ENCODE measurements at regions not wholly inside any gene's neighbourhood (a gene's known extent, or its start where the extent isn't known, plus 50 kb on each side); places are given as distances from the start of the nearest gene placed in this dataset.

- H3K4me1 ChIP-seq (ENCODE audit: insufficient read depth, low read length) = peaks cover 7% of the 10 kb centered on the region
- H3K27ac ChIP-seq (ENCODE audit: low read depth, low read length) = no peak overlapping the region
- H3K4me3 ChIP-seq (ENCODE audit: low read length) = no peak overlapping the region
- 89% methylated on average over 6 of the region's 6 CpGs for WGBS
- H3K9me3 ChIP-seq (ENCODE audit: insufficient read depth, low read depth, low read length) = 0 out of 2 replicates have a peak, but pooled peaks cover 7% of the 10 kb centered on the region
- H3K27me3 ChIP-seq (ENCODE audit: insufficient read depth, low read length) = peaks cover 10% of the 10 kb centered on the region
- H3K36me3 ChIP-seq (ENCODE audit: insufficient read depth, low read length) = no peaks in the 10 kb centered on the region
- H3K9ac ChIP-seq (ENCODE audit: low read depth, low read length) = no peak overlapping the region
Measured at GRCh38 chr3:194738254-194739093, 52.8 kb downstream of the FAM43A start.

- 84% methylated on average over 11 of the region's 11 CpGs for WGBS
- H3K36me3 ChIP-seq (ENCODE audit: insufficient read depth, low read length) = no peaks in the 10 kb centered on the region
- H3K4me1 ChIP-seq (ENCODE audit: insufficient read depth, low read length) = peaks cover 7% of the 10 kb centered on the region
- H3K27me3 ChIP-seq (ENCODE audit: insufficient read depth, low read length) = peaks cover 10% of the 10 kb centered on the region
- 0 out of 2 replicates have a peak, but pooled peaks cover 7% of the 10 kb centered on the region for H3K9me3 ChIP-seq (ENCODE audit: insufficient read depth, low read depth, low read length)
- no peak overlapping the region for H3K4me3 ChIP-seq (ENCODE audit: low read length)
- H3K27ac ChIP-seq (ENCODE audit: low read depth, low read length) = no peak overlapping the region
- H3K9ac ChIP-seq (ENCODE audit: low read depth, low read length) = no peak overlapping the region
Measured at GRCh38 chr3:194739498-194740284, 54.0 kb downstream of the FAM43A start.

- peaks cover 7% of the 10 kb centered on the region for H3K4me1 ChIP-seq (ENCODE audit: insufficient read depth, low read length)
- H3K27ac ChIP-seq (ENCODE audit: low read depth, low read length) = no peak overlapping the region
- WGBS = 44% methylated on average over 15 of the region's 16 CpGs
- no peak overlapping the region for H3K9ac ChIP-seq (ENCODE audit: low read depth, low read length)
- no peaks in the 10 kb centered on the region for H3K9me3 ChIP-seq (ENCODE audit: insufficient read depth, low read depth, low read length)
- H3K4me3 ChIP-seq (ENCODE audit: low read length) = no peak overlapping the region
- H3K36me3 ChIP-seq (ENCODE audit: insufficient read depth, low read length) = no peaks in the 10 kb centered on the region
- peaks cover 10% of the 10 kb centered on the region for H3K27me3 ChIP-seq (ENCODE audit: insufficient read depth, low read length)
Measured at GRCh38 chr3:194740859-194741491, 55.3 kb downstream of the FAM43A start.

GRCh38 chr3:194741916-194742315, 56.2 kb downstream of the FAM43A start:
- Histone ChIP-seq H3K4me1 (ENCODE audit: insufficient read depth, low read length) (peaks cover 7% of the 10 kb centered on the region), H3K36me3 (ENCODE audit: insufficient read depth, low read length) (no peaks in the 10 kb centered on the region), H3K27me3 (ENCODE audit: insufficient read depth, low read length) (peaks cover 6% of the 10 kb centered on the region; the same call in 1 of the 2 replicates), H3K9me3 (ENCODE audit: insufficient read depth, low read depth, low read length) (no peaks in the 10 kb centered on the region), H3K27ac (ENCODE audit: low read depth, low read length) (no peak overlapping the region), H3K9ac (ENCODE audit: low read depth, low read length) (no peak overlapping the region), H3K4me3 (ENCODE audit: low read length) (no peak overlapping the region)
- WGBS = 78% methylated on average over 7 of the region's 7 CpGs

- Histone ChIP-seq H3K9me3 (ENCODE audit: insufficient read depth, low read depth, low read length) (no peaks in the 10 kb centered on the region), H3K36me3 (ENCODE audit: insufficient read depth, low read length) (no peaks in the 10 kb centered on the region), H3K27ac (ENCODE audit: low read depth, low read length) (no peak overlapping the region), H3K4me3 (ENCODE audit: low read length) (no peak overlapping the region), H3K9ac (ENCODE audit: low read depth, low read length) (no peak overlapping the region), H3K27me3 (ENCODE audit: insufficient read depth, low read length) (0 out of 2 replicates have a peak, but pooled peaks cover 3% of the 10 kb centered on the region), H3K4me1 (ENCODE audit: insufficient read depth, low read length) (peaks cover 29% of the 10 kb centered on the region)
- WGBS = 90% methylated on average over 4 of the region's 4 CpGs
Measured at GRCh38 chr3:194744826-194745225, 59.1 kb downstream of the FAM43A start.

GRCh38 chr3:194745422-194746184, 59.9 kb downstream of the FAM43A start:
- 91% methylated on average over 9 of the region's 9 CpGs for WGBS
- H3K9ac ChIP-seq (ENCODE audit: low read depth, low read length) = no peak overlapping the region
- no peaks in the 10 kb centered on the region for H3K9me3 ChIP-seq (ENCODE audit: insufficient read depth, low read depth, low read length)
- H3K27me3 ChIP-seq (ENCODE audit: insufficient read depth, low read length) = 0 out of 2 replicates have a peak, but pooled peaks cover 3% of the 10 kb centered on the region
- H3K4me3 ChIP-seq (ENCODE audit: low read length) = no peak overlapping the region
- H3K27ac ChIP-seq (ENCODE audit: low read depth, low read length) = no peak overlapping the region
- H3K36me3 ChIP-seq (ENCODE audit: insufficient read depth, low read length) = no peaks in the 10 kb centered on the region
- H3K4me1 ChIP-seq (ENCODE audit: insufficient read depth, low read length) = peaks cover 34% of the 10 kb centered on the region

GRCh38 chr3:194748225-194748624, 62.5 kb downstream of the FAM43A start:
- Histone ChIP-seq H3K27me3 (ENCODE audit: insufficient read depth, low read length) (0 out of 2 replicates have a peak, but pooled peaks cover 3% of the 10 kb centered on the region), H3K9ac (ENCODE audit: low read depth, low read length) (no peak overlapping the region), H3K9me3 (ENCODE audit: insufficient read depth, low read depth, low read length) (no peaks in the 10 kb centered on the region), H3K4me1 (ENCODE audit: insufficient read depth, low read length) (peaks cover 31% of the 10 kb centered on the region), H3K27ac (ENCODE audit: low read depth, low read length) (no peak overlapping the region), H3K4me3 (ENCODE audit: low read length) (no peak overlapping the region), H3K36me3 (ENCODE audit: insufficient read depth, low read length) (no peaks in the 10 kb centered on the region)
- WGBS = 45% methylated on average over 19 of the region's 19 CpGs

GRCh38 chr3:194749631-194750490, 64.2 kb downstream of the FAM43A start:
- no peak overlapping the region; the same call in 1 of the 2 replicates for H3K4me3 ChIP-seq (ENCODE audit: low read length)
- peak overlapping the region; percentile 48; the same call in 1 of the 2 replicates for H3K27ac ChIP-seq (ENCODE audit: low read depth, low read length)
- WGBS = 71% methylated on average over 17 of the region's 17 CpGs
- peaks cover 31% of the 10 kb centered on the region for H3K4me1 ChIP-seq (ENCODE audit: insufficient read depth, low read length)
- no peaks in the 10 kb centered on the region for H3K9me3 ChIP-seq (ENCODE audit: insufficient read depth, low read depth, low read length)
- no peak overlapping the region for H3K9ac ChIP-seq (ENCODE audit: low read depth, low read length)
- H3K36me3 ChIP-seq (ENCODE audit: insufficient read depth, low read length) = no peaks in the 10 kb centered on the region
- H3K27me3 ChIP-seq (ENCODE audit: insufficient read depth, low read length) = 0 out of 2 replicates have a peak, but pooled peaks cover 3% of the 10 kb centered on the region

GRCh38 chr3:194750491-194750828, 64.8 kb downstream of the FAM43A start:
- H3K4me3 ChIP-seq (ENCODE audit: low read length) = no peak overlapping the region; the same call in 1 of the 2 replicates
- H3K27me3 ChIP-seq (ENCODE audit: insufficient read depth, low read length) = 0 out of 2 replicates have a peak, but pooled peaks cover 3% of the 10 kb centered on the region
- WGBS = 11% methylated on average over 5 of the region's 5 CpGs
- no peak overlapping the region for H3K9ac ChIP-seq (ENCODE audit: low read depth, low read length)
- no peaks in the 10 kb centered on the region for H3K9me3 ChIP-seq (ENCODE audit: insufficient read depth, low read depth, low read length)
- H3K4me1 ChIP-seq (ENCODE audit: insufficient read depth, low read length) = peaks cover 31% of the 10 kb centered on the region
- H3K27ac ChIP-seq (ENCODE audit: low read depth, low read length) = peak overlapping the region; percentile 48; the same call in 1 of the 2 replicates
- H3K36me3 ChIP-seq (ENCODE audit: insufficient read depth, low read length) = no peaks in the 10 kb centered on the region
